ENCODE measurements at regions not wholly inside any gene's neighbourhood (a gene's known extent, or its start where the extent isn't known, plus 50 kb on each side); places are given as distances from the start of the nearest gene placed in this dataset.

DNA sequence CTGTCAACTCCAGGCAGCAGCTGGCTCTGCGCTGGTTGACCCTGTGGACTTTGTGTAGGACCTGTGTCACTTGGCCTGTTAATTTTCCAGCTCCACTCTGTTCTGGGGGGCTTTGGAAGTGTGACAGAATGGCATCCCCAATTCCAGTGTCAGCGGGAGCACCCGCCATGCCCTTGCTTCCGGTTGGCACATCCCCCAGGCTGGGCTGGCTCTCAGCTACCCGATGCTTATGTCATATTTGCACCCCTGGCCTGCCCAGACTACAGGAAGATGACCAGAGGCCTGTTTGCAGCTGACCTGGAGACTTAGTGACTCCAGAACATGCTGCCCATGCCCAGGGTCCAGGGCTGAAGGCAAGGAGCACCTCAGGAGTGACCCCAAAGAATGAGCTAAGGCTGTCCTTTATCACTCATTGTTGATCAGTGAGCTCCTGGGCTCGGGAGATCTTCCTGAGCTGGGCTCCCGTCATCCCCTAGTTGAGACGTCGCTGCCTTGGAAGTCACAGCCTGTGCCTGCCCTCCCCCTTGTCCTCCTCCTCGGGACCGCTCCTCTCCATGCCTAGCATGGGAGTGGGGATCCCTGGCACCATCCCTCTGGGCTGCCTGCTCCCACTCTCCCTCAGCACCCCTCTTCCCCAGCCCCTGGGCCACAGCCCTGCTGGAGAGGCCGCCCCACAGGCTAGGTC is 163.4 kb upstream of the RTL1 start:
- TF ChIP-seq, protein P1, sequence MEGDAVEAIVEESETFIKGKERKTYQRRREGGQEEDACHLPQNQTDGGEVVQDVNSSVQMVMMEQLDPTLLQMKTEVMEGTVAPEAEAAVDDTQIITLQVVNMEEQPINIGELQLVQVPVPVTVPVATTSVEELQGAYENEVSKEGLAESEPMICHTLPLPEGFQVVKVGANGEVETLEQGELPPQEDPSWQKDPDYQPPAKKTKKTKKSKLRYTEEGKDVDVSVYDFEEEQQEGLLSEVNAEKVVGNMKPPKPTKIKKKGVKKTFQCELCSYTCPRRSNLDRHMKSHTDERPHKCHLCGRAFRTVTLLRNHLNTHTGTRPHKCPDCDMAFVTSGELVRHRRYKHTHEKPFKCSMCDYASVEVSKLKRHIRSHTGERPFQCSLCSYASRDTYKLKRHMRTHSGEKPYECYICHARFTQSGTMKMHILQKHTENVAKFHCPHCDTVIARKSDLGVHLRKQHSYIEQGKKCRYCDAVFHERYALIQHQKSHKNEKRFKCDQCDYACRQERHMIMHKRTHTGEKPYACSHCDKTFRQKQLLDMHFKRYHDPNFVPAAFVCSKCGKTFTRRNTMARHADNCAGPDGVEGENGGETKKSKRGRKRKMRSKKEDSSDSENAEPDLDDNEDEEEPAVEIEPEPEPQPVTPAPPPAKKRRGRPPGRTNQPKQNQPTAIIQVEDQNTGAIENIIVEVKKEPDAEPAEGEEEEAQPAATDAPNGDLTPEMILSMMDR (conservative IDR thresholded peaks at IDR 0.05; ENCODE audit: low read depth, low read length), result no peak
- TF ChIP-seq POLR2A (IDR thresholded peaks at IDR 0.05; ENCODE audit: low read depth, low read length) (no peak), RFX5 (IDR thresholded peaks at IDR 0.05; ENCODE audit: low read depth, low read length) (no peak), MAZ (IDR thresholded peaks at IDR 0.05; ENCODE audit: borderline replicate concordance, low read depth, low read length) (no peak), CEBPB (IDR thresholded peaks at IDR 0.05; ENCODE audit: low read depth, low read length) (no peak), RAD21 (IDR thresholded peaks at IDR 0.05; ENCODE audit: low read length) (no peak), MXI1 (IDR thresholded peaks at IDR 0.05; ENCODE audit: borderline replicate concordance, low read depth, low read length) (no peak), BHLHE40 (IDR thresholded peaks at IDR 0.05; ENCODE audit: low read depth, low read length) (no peak), FOS (IDR thresholded peaks at IDR 0.05; ENCODE audit: low read depth, low read length) (no peak), RCOR1 (IDR thresholded peaks at IDR 0.05; ENCODE audit: insufficient replicate concordance, low read length) (no peak)
- TF ChIP-seq, protein P2, sequence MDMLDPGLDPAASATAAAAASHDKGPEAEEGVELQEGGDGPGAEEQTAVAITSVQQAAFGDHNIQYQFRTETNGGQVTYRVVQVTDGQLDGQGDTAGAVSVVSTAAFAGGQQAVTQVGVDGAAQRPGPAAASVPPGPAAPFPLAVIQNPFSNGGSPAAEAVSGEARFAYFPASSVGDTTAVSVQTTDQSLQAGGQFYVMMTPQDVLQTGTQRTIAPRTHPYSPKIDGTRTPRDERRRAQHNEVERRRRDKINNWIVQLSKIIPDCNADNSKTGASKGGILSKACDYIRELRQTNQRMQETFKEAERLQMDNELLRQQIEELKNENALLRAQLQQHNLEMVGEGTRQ (IDR thresholded peaks at IDR 0.05; ENCODE audit: low read depth, low read length), result no peak
- TF ChIP-seq, protein P3, sequence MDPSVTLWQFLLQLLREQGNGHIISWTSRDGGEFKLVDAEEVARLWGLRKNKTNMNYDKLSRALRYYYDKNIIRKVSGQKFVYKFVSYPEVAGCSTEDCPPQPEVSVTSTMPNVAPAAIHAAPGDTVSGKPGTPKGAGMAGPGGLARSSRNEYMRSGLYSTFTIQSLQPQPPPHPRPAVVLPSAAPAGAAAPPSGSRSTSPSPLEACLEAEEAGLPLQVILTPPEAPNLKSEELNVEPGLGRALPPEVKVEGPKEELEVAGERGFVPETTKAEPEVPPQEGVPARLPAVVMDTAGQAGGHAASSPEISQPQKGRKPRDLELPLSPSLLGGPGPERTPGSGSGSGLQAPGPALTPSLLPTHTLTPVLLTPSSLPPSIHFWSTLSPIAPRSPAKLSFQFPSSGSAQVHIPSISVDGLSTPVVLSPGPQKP (IDR thresholded peaks at IDR 0.05; ENCODE audit: borderline replicate concordance, low read depth, low read length), result no peak
